ENCODE measurements at regions not wholly inside any gene's neighbourhood (a gene's known extent, or its start where the extent isn't known, plus 50 kb on each side); places are given as distances from the start of the nearest gene placed in this dataset.

- H3K4me1 ChIP-seq (ENCODE audit: control insufficient read depth, extremely low read depth, insufficient read depth, low read length), result no peaks in the 10 kb centered on the region
- no peaks in the 10 kb centered on the region for H3K9me3 ChIP-seq (replicated peaks; ENCODE audit: control insufficient read depth, insufficient read depth, low read length)
- H3K4me3 ChIP-seq (replicated peaks in 1 of 3; ENCODE audit: insufficient read depth in 1 of 3, low read depth in 1 of 3, low read length in 3 of 3), result no peak overlapping the region
- DNase-seq (ENCODE audit: low read depth, low spot score) (no peak), FAIRE-seq (no peak)
- ChIA-PET POLR2A (no interaction called here), CTCF (interaction anchor here (0.8 kb wide), 1 partner anchor 9 kb away, joined by 3 read pairs; no protein-coding TSS in a partner anchor)
- H3K36me3 ChIP-seq (ENCODE audit: control insufficient read depth in 2 of 2, extremely low read depth in 1 of 2, insufficient read depth in 2 of 2, low read length in 2 of 2), result no peaks in the 10 kb centered on the region
- H3K79me2 ChIP-seq (ENCODE audit: control insufficient read depth, insufficient read depth, low read length), result no peaks in the 10 kb centered on the region
- no peak overlapping the region for H3K27ac ChIP-seq (ENCODE audit: insufficient read depth, low read depth, low read length)
- no peak overlapping the region for H3K9ac ChIP-seq (replicated peaks; ENCODE audit: extremely low read depth, insufficient read depth, low read length)
- H3K4me2 ChIP-seq (ENCODE audit: insufficient read depth, low read length), result no peak overlapping the region
- intact Hi-C loops (cut with micrococcal nuclease) (no loop called here), dilution Hi-C loops (cut with MboI; ENCODE audit: extremely low pct_ligation_motif_present, low sequenced_read_pairs) (no loop called here)
- no peaks in the 10 kb centered on the region for H3K9me1 ChIP-seq (replicated peaks; ENCODE audit: control insufficient read depth, extremely low read depth, insufficient read depth, low read length)
- no peaks in the 10 kb centered on the region for H4K20me1 ChIP-seq (replicated peaks; ENCODE audit: control insufficient read depth, extremely low read depth, insufficient read depth, low read length)
- TF ChIP-seq GATA2 (IDR thresholded peaks at IDR 0.05; ENCODE audit: insufficient read depth, insufficient read length, low read depth, low read length), result no peak
- no peak for TF ChIP-seq POLR2AphosphoS5 (IDR thresholded peaks at IDR 0.05; ENCODE audit: insufficient read depth, low read depth, low read length)
- no peak for TF ChIP-seq FOS (IDR thresholded peaks at IDR 0.05; ENCODE audit: borderline replicate concordance, insufficient read depth, low read length)
- TF ChIP-seq, protein P1, sequence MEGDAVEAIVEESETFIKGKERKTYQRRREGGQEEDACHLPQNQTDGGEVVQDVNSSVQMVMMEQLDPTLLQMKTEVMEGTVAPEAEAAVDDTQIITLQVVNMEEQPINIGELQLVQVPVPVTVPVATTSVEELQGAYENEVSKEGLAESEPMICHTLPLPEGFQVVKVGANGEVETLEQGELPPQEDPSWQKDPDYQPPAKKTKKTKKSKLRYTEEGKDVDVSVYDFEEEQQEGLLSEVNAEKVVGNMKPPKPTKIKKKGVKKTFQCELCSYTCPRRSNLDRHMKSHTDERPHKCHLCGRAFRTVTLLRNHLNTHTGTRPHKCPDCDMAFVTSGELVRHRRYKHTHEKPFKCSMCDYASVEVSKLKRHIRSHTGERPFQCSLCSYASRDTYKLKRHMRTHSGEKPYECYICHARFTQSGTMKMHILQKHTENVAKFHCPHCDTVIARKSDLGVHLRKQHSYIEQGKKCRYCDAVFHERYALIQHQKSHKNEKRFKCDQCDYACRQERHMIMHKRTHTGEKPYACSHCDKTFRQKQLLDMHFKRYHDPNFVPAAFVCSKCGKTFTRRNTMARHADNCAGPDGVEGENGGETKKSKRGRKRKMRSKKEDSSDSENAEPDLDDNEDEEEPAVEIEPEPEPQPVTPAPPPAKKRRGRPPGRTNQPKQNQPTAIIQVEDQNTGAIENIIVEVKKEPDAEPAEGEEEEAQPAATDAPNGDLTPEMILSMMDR (IDR thresholded peaks at IDR 0.05; ENCODE audit: extremely low read depth in 1 of 2, insufficient read depth in 1 of 2, low read depth in 1 of 2, low read length in 2 of 2), result no peak
- no peak for TF ChIP-seq MYC (IDR thresholded peaks at IDR 0.05; ENCODE audit: low read depth, low read length)
- H3K27me3 ChIP-seq (ENCODE audit: control insufficient read depth in 2 of 2, insufficient read depth in 2 of 2, low read length in 2 of 2), result peaks cover 0 to 3% of the 10 kb centered on the region in 2 experiments
- no TSS peak for BruUV-seq (replicated peaks)
- H2AFZ ChIP-seq (ENCODE audit: low read depth, low read length), result no peak overlapping the region
Observed at GRCh38 chr2:56483081-56483480, 299.3 kb downstream of the CCDC85A start.

DNA sequence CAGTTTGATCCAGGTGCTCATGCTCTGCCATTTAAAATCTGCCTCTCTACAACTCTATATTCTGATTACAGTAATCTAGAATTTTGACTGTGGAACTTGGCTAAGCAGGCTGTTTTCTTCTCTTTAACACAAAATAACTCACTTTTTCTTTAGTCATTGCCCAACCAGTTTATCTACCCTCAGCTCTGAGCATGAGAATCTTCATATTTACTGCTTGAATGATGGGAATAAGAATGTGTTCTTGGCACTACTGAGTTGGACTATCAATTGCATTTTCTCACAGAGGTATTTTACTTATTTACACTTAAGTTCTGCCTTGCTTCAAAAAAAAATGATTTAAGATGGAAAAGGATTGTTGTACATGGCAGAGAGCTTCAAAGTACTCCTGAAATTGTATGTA is 301.1 kb downstream of the CCDC85A start:
- Histone ChIP-seq H3K27me3 (ENCODE audit: control insufficient read depth in 2 of 2, insufficient read depth in 2 of 2, low read length in 2 of 2) (peaks cover 0 to 3% of the 10 kb centered on the region in 2 experiments), H3K79me2 (ENCODE audit: control insufficient read depth, insufficient read depth, low read length) (no peaks in the 10 kb centered on the region), H3K4me2 (ENCODE audit: insufficient read depth, low read length) (no peak overlapping the region), H3K27ac (ENCODE audit: insufficient read depth, low read depth, low read length) (no peak overlapping the region), H3K9me3 (replicated peaks; ENCODE audit: control insufficient read depth, insufficient read depth, low read length) (no peaks in the 10 kb centered on the region), H3K9ac (replicated peaks; ENCODE audit: extremely low read depth, insufficient read depth, low read length) (no peak overlapping the region), H3K9me1 (replicated peaks; ENCODE audit: control insufficient read depth, extremely low read depth, insufficient read depth, low read length) (no peaks in the 10 kb centered on the region), H4K20me1 (replicated peaks; ENCODE audit: control insufficient read depth, extremely low read depth, insufficient read depth, low read length) (no peaks in the 10 kb centered on the region), H2AFZ (ENCODE audit: low read depth, low read length) (no peak overlapping the region), H3K4me3 (replicated peaks in 1 of 3; ENCODE audit: insufficient read depth in 1 of 3, low read depth in 1 of 3, low read length in 3 of 3) (no peak overlapping the region), H3K4me1 (ENCODE audit: control insufficient read depth, extremely low read depth, insufficient read depth, low read length) (no peaks in the 10 kb centered on the region), H3K36me3 (ENCODE audit: control insufficient read depth in 2 of 2, extremely low read depth in 1 of 2, insufficient read depth in 2 of 2, low read length in 2 of 2) (no peaks in the 10 kb centered on the region)
- ChIA-PET CTCF (no interaction called here), POLR2A (no interaction called here)
- DNase-seq (ENCODE audit: low read depth, low spot score) (no peak), FAIRE-seq (no peak)
- intact Hi-C loops (cut with micrococcal nuclease), result no loop called here
- dilution Hi-C loops (cut with MboI; ENCODE audit: extremely low pct_ligation_motif_present, low sequenced_read_pairs), result no loop called here
- BruUV-seq (replicated peaks), result no TSS peak
- TF ChIP-seq JUN (IDR thresholded peaks at IDR 0.05; ENCODE audit: borderline replicate concordance, insufficient read depth, insufficient read length, low read depth) (no peak), GATA2 (IDR thresholded peaks at IDR 0.05; ENCODE audit: insufficient read depth, insufficient read length, low read depth, low read length) (no peak), EZH2 (IDR thresholded peaks at IDR 0.05; ENCODE audit: borderline replicate concordance, low read depth, low read length, severe bottlenecking) (no peak), POLR2A (IDR thresholded peaks at IDR 0.05; ENCODE audit: low read depth, low read length) (no peak), MYC (IDR thresholded peaks at IDR 0.05; ENCODE audit: low read depth, low read length) (no peak), FOS (IDR thresholded peaks at IDR 0.05; ENCODE audit: borderline replicate concordance, insufficient read depth, low read length) (no peak), POLR2AphosphoS5 (IDR thresholded peaks at IDR 0.05; ENCODE audit: insufficient read depth, low read depth, low read length) (no peak)
- TF ChIP-seq, protein P1 (IDR thresholded peaks at IDR 0.05; ENCODE audit: extremely low read depth in 1 of 2, insufficient read depth in 1 of 2, low read depth in 1 of 2, low read length in 2 of 2), result no peak
- TF ChIP-seq, protein P2, sequence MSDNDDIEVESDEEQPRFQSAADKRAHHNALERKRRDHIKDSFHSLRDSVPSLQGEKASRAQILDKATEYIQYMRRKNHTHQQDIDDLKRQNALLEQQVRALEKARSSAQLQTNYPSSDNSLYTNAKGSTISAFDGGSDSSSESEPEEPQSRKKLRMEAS (IDR thresholded peaks at IDR 0.05; ENCODE audit: insufficient read depth, insufficient read length), result no peak

All from endothelial cell of umbilical vein (primary cell).